SK-N-SH (cell line): ENCODE measurements at regions not wholly inside any gene's neighbourhood (a gene's known extent, or its start where the extent isn't known, plus 50 kb on each side); places are given as distances from the start of the nearest gene placed in this dataset.

Experiments used
- CTCF ChIA-PET: fragments of 300-600, 350-600 bp; formaldehyde crosslinking; extraction: SDS; loops from one replicate; lab custom pipeline; 2021; lab: Yijun Ruan, JAX
- POLR2A ChIA-PET: fragments of 350-600 bp; sonication (Branson Sonifier 250); formaldehyde crosslinking; extraction: SDS; loops from one replicate; lab custom pipeline; 2020; ENCODE audit warnings: antibody characterized with exemption, inconsistent platforms; lab: Yijun Ruan, JAX
- DNase-seq: peaks from one replicate; pipeline ENCODE4 v3.0.0; 2012
- H2AFZ ChIP-seq: fragments of 200-600 bp; sonication (generic); 2 replicates; pipeline ENCODE4 v1.8.1; 2016; ENCODE audit warnings: antibody characterized with exemption, mild to moderate bottlenecking, low read depth
- H3F3A ChIP-seq: fragments of 200-600 bp; sonication (generic); replicated peaks from 2 replicates; pipeline ENCODE3; 2016; ENCODE audit warnings: antibody characterized with exemption, mild to moderate bottlenecking; ENCODE audit not compliant: insufficient read depth
- H3K27ac ChIP-seq, 2 experiments: fragments of 200-500 bp in 1 of 2; fragments of 200-600 bp in 1 of 2; sonication (Bioruptor generic) in 1 of 2; sonication (generic), shearing (Covaris generic) in 1 of 2; 2 replicates each; pipeline versions ENCODE4 v1.5.1 to v1.6.1; 2014 to 2016; ENCODE audit warnings: low read depth in 2 of 2, inconsistent platforms in 1 of 2, low read length in 1 of 2, mild to moderate bottlenecking in 1 of 2, mixed read lengths in 1 of 2
- H3K27me3 ChIP-seq: fragments of 200-600 bp; sonication (generic), shearing (Covaris generic); 2 replicates; pipeline ENCODE4 v1.6.1; 2016; ENCODE audit warnings: mixed run types; ENCODE audit not compliant: insufficient read depth
- H3K36me3 ChIP-seq, 2 experiments: fragments of 200-500 bp in 1 of 2; fragments of 200-600 bp in 1 of 2; sonication (Bioruptor generic) in 1 of 2; sonication (generic) in 1 of 2; replicated peaks in 1 of 2; 2 replicates each; pipeline versions ENCODE3 to v1.5.1; 2014 to 2016; ENCODE audit warnings: low read length in 1 of 2, mild to moderate bottlenecking in 1 of 2; ENCODE audit not compliant: insufficient read depth in 2 of 2, control insufficient read depth in 1 of 2
- H3K4me1 ChIP-seq, 2 experiments: fragments of 200-500 bp in 1 of 2; fragments of 200-600 bp in 1 of 2; sonication (Bioruptor generic) in 1 of 2; sonication (generic), shearing (Covaris generic) in 1 of 2; 2 replicates each; pipeline versions ENCODE4 v1.5.1 to v1.6.1; 2014 to 2016; ENCODE audit warnings: low read depth in 1 of 2, low read length in 1 of 2, mixed run types in 1 of 2; ENCODE audit not compliant: insufficient read depth in 2 of 2, control insufficient read depth in 1 of 2
- H3K4me2 ChIP-seq: fragments of 200-600 bp; sonication (generic), shearing (Covaris generic); 2 replicates; pipeline ENCODE4 v1.6.1; 2017; ENCODE audit warnings: mixed run types
- H3K4me3 ChIP-seq, 2 experiments: fragments of 200-500 bp in 1 of 2; fragments of 200-600 bp in 1 of 2; sonication (Bioruptor generic) in 1 of 2; sonication (generic), shearing (Covaris generic) in 1 of 2; 2 replicates each; pipeline versions ENCODE4 v1.5.1 to v1.8.1; 2014 to 2016; ENCODE audit warnings: low read depth in 2 of 2, inconsistent platforms in 1 of 2, low read length in 1 of 2, mild to moderate bottlenecking in 1 of 2, mixed read lengths in 1 of 2, moderate library complexity in 1 of 2
- H3K79me2 ChIP-seq: fragments of 200-600 bp; sonication (generic); 2 replicates; pipeline ENCODE4 v1.8.1; 2017; ENCODE audit warnings: mild to moderate bottlenecking; ENCODE audit not compliant: insufficient read depth
- H3K9ac ChIP-seq: fragments of 200-600 bp; sonication (generic); 2 replicates; pipeline ENCODE4 v1.6.1; 2017; ENCODE audit warnings: mixed run types
- H3K9me2 ChIP-seq: fragments of 200-600 bp; sonication (generic); 2 replicates; pipeline ENCODE4 v1.6.1; 2017; ENCODE audit warnings: mixed run types
- H3K9me3 ChIP-seq: fragments of 200-600 bp; sonication (generic); 2 replicates; pipeline ENCODE4 v1.6.1; 2017; ENCODE audit warnings: mixed run types, mild to moderate bottlenecking, moderate library complexity
- H4K20me1 ChIP-seq: fragments of 200-600 bp; sonication (generic); 2 replicates; pipeline ENCODE4 v1.6.1; 2017; ENCODE audit warnings: mild to moderate bottlenecking, mixed run types; ENCODE audit not compliant: insufficient read depth
- EP300 ChIP-seq, 2 experiments: IDR thresholded peaks; 2 replicates each; pipeline versions ENCODE4 v1.4.0 to v1.6.1; 2012; ENCODE audit warnings: borderline replicate concordance in 1 of 2, low read depth in 1 of 2, low read length in 1 of 2
- FOXM1 ChIP-seq: IDR thresholded peaks from 2 replicates; pipeline ENCODE4 v1.4.0; 2012; ENCODE audit warnings: low read depth, mild to moderate bottlenecking
- IRF3 ChIP-seq: fragments of 150-350 bp; IDR thresholded peaks from 2 replicates; pipeline ENCODE4 v1.6.1; 2016; ENCODE audit warnings: mild to moderate bottlenecking, low read depth, low read length
- MEF2A ChIP-seq: IDR thresholded peaks from 2 replicates; pipeline ENCODE4 v1.4.0; 2012; ENCODE audit warnings: low read depth, borderline replicate concordance
- POLR2AphosphoS5 ChIP-seq: IDR thresholded peaks from 2 replicates; pipeline ENCODE4 v1.6.1; 2012; ENCODE audit warnings: low read depth, low read length
- YY1 ChIP-seq: IDR thresholded peaks from 2 replicates; pipeline ENCODE4 v1.4.0; 2012; ENCODE audit warnings: low read depth, mild to moderate bottlenecking
- ZBTB33 ChIP-seq: IDR thresholded peaks from 2 replicates; pipeline ENCODE4 v1.4.0; 2012; ENCODE audit warnings: low read depth, borderline replicate concordance
- WGBS: methylation state at CpG from one replicate; pipeline ENCODE4 v1.1.6; 2017; ENCODE audit warnings: low lambda C conversion rate; 5-methylcytosine and 5-hydroxymethylcytosine counted together

GRCh38 chr1:112285746-112286145, 110.3 kb upstream of the CTTNBP2NL start:
- no peak for TF ChIP-seq EP300 (IDR thresholded peaks at IDR 0.05; ENCODE audit: borderline replicate concordance in 1 of 2, low read depth in 1 of 2, low read length in 1 of 2)
- TF ChIP-seq ZBTB33: no peak
- no peak for TF ChIP-seq MEF2A
- no peak for TF ChIP-seq FOXM1
- Histone ChIP-seq H3K9ac (no peak overlapping the region), H3K27ac (no peak overlapping the region), H3K36me3 (no peaks in the 10 kb centered on the region), H3K27me3 (no peaks in the 10 kb centered on the region; the same call in 1 of the 2 replicates), H3K4me3 (no peak overlapping the region), H2AFZ (no peak overlapping the region), H3K79me2 (no peaks in the 10 kb centered on the region), H3F3A (no peaks in the 10 kb centered on the region), H3K4me2 (no peak overlapping the region), H3K9me3 (no peaks in the 10 kb centered on the region), H3K9me2 (no peaks in the 10 kb centered on the region), H3K4me1 (no peaks in the 10 kb centered on the region), H4K20me1 (no peaks in the 10 kb centered on the region)
- ChIA-PET CTCF (interaction anchor here (1.0 to 2.0 kb wide), 2 partner anchors 13 to 51 kb away, joined by 3 to 5 read pairs; no protein-coding TSS in a partner anchor), POLR2A (no interaction called here)
- 21% methylated on average over 3 of the region's 3 CpGs for WGBS
- DNase-seq: no peak

GRCh38 chr1:112296908-112297307, 99.1 kb upstream of the CTTNBP2NL start:
- H3K27me3 ChIP-seq: 0 out of 2 replicates have a peak, but pooled peaks cover 14% of the 10 kb centered on the region
- H3K4me3 ChIP-seq: no peak overlapping the region
- no peak for DNase-seq
- ChIA-PET CTCF (interaction anchor here (1.0 kb wide), 1 partner anchor 40 kb away, joined by 3 read pairs; no protein-coding TSS in a partner anchor), POLR2A (no interaction called here)
- no peak overlapping the region for H2AFZ ChIP-seq
- 19% methylated on average over 5 of the region's 5 CpGs for WGBS
- no peak overlapping the region for H3K9ac ChIP-seq
- no peak for TF ChIP-seq IRF3
- TF ChIP-seq FOXM1: no peak
- TF ChIP-seq POLR2AphosphoS5: no peak
- no peak for TF ChIP-seq ZBTB33
- no peak for TF ChIP-seq YY1
- H3K4me2 ChIP-seq: no peak overlapping the region
- H4K20me1 ChIP-seq: no peaks in the 10 kb centered on the region
- H3K4me1 ChIP-seq: no peaks in the 10 kb centered on the region; a peak in 1 of 4 replicates
- H3K9me2 ChIP-seq: no peaks in the 10 kb centered on the region
- no peaks in the 10 kb centered on the region for H3K79me2 ChIP-seq
- H3K27ac ChIP-seq: no peak overlapping the region
- H3K9me3 ChIP-seq: no peaks in the 10 kb centered on the region
- H3K36me3 ChIP-seq: no peaks in the 10 kb centered on the region
- no peaks in the 10 kb centered on the region for H3F3A ChIP-seq
